ENCODE measurements at regions not wholly inside any gene's neighbourhood (a gene's known extent, or its start where the extent isn't known, plus 50 kb on each side); places are given as distances from the start of the nearest gene placed in this dataset.

GRCh38 chr3:159685801-159686200 is 302.8 kb upstream of the IL12A start:
- Histone ChIP-seq H3K27ac (no peak overlapping the region), H3K36me3 (no peaks in the 10 kb centered on the region), H3K4me1 (no peaks in the 10 kb centered on the region), H3K4me3 (no peak overlapping the region), H3K27me3 (no peaks in the 10 kb centered on the region), H3K9me3 (peaks cover 0 to 4% of the 10 kb centered on the region in 2 donors)
- intact Hi-C loops (cut with DNase I; ENCODE audit: low total_unique reads), result no loop called here
- no peak for DNase-seq
- in situ Hi-C loops (cut with MboI; ENCODE audit: low pct_ligation_motif_present in 1 of 4, low pct_unique_long_range_greater_than_20kb in 1 of 4, low sequenced_read_pairs in 3 of 4), result no loop called here
- no peak for TF ChIP-seq POLR2AphosphoS5 (IDR thresholded peaks at IDR 0.05)

DNA sequence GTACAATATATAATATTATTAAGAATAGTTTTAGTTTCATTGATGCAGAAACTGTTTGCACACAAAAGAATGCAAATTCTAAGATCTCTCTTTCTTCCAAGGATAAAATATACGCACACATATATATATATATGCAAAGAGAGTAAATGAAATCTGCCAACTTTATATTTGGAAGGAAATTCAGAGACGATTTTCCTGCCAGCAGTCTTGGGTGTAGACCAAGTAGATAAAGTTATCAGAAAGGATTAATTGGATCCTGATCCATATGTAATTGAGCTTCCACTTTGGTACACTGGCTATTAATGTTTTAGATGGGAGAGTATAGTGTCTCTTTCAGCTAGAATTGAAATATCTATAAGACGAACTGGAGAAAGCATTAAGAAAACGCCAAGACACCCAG is 295.4 kb upstream of the IL12A start:
- 76 to 83% methylated on average over 4 of the region's 4 CpGs for WGBS, 2 donors (ENCODE audit: low coverage in 1 of 2)
- no peaks in the 10 kb centered on the region for H3K36me3 ChIP-seq
- TF ChIP-seq CTCF (IDR thresholded peaks at IDR 0.05) (no peak), POLR2A (IDR thresholded peaks at IDR 0.05) (no peak), POLR2AphosphoS5 (IDR thresholded peaks at IDR 0.05) (no peak), EP300 (IDR thresholded peaks at IDR 0.05; ENCODE audit: low read depth) (no peak)
- no peaks in the 10 kb centered on the region for H3K27me3 ChIP-seq
- no peaks in the 10 kb centered on the region for H3K4me1 ChIP-seq
- no peak overlapping the region for H3K27ac ChIP-seq
- no peak for DNase-seq
- intact Hi-C loops (cut with DNase I; ENCODE audit: low total_unique reads), result no loop called here
- H3K4me3 ChIP-seq, result no peak overlapping the region
- no peaks in the 10 kb centered on the region for H3K9me3 ChIP-seq
- in situ Hi-C loops (cut with MboI; ENCODE audit: low pct_ligation_motif_present in 1 of 4, low pct_unique_long_range_greater_than_20kb in 1 of 4, low sequenced_read_pairs in 3 of 4), result no loop called here

- TF ChIP-seq EP300 (IDR thresholded peaks at IDR 0.05; ENCODE audit: low read depth) (no peak), POLR2A (IDR thresholded peaks at IDR 0.05) (no peak), CTCF (IDR thresholded peaks at IDR 0.05) (no peak)
- no peak overlapping the region for H3K4me3 ChIP-seq
- WGBS, 2 donors (ENCODE audit: low coverage in 1 of 2), result 57 to 92% methylated on average over 1 to 7 of the region's 7 CpGs
- no peaks in the 10 kb centered on the region for H3K4me1 ChIP-seq
- peaks cover 0 to 4% of the 10 kb centered on the region in 2 donors for H3K9me3 ChIP-seq
- H3K36me3 ChIP-seq, result no peaks in the 10 kb centered on the region
- DNase-seq, result no peak
- no peaks in the 10 kb centered on the region for H3K27me3 ChIP-seq
- intact Hi-C loops (cut with DNase I; ENCODE audit: low total_unique reads) (no loop called here), in situ Hi-C loops (cut with MboI; ENCODE audit: low pct_ligation_motif_present in 1 of 4, low pct_unique_long_range_greater_than_20kb in 1 of 4, low sequenced_read_pairs in 3 of 4) (no loop called here)
- H3K27ac ChIP-seq, result no peak overlapping the region
Measured at GRCh38 chr3:159711560-159712333, 276.9 kb upstream of the IL12A start.

DNA sequence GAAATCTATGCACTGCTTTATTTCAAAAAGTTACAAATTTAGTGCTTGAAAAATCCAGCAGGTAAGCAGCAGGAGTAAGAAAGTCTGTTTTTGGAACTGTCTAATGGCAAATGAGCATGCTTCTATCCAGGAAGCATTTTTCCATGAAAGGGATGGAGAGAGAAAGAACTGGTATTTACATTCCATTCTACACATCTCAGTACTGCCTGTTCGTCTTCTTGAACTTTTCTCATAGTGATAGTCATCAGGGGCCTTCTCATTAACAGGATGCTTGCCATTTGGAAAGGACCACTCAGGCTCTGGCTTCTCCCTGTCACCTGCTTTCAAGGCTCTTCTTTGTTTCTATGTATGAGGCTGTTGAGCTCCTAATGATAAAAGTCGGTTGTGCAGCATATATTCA is 267.3 kb upstream of the IL12A start:
- H3K4me3 ChIP-seq, result no peak overlapping the region
- in situ Hi-C loops (cut with MboI; ENCODE audit: low pct_ligation_motif_present in 1 of 4, low pct_unique_long_range_greater_than_20kb in 1 of 4, low sequenced_read_pairs in 3 of 4), result no loop called here
- intact Hi-C loops (cut with DNase I; ENCODE audit: low total_unique reads), result no loop called here
- WGBS, 2 donors (ENCODE audit: low coverage in 1 of 2), result 68 to 69% methylated on average over 2 of the region's 2 CpGs
- no peaks in the 10 kb centered on the region for H3K9me3 ChIP-seq
- no peak overlapping the region for H3K27ac ChIP-seq
- DNase-seq, result no peak
- H3K4me1 ChIP-seq, result no peaks in the 10 kb centered on the region
- H3K27me3 ChIP-seq, result no peaks in the 10 kb centered on the region
- no peak for TF ChIP-seq POLR2AphosphoS5 (IDR thresholded peaks at IDR 0.05)
- TF ChIP-seq EP300 (IDR thresholded peaks at IDR 0.05; ENCODE audit: low read depth), result no peak
- TF ChIP-seq POLR2A (IDR thresholded peaks at IDR 0.05), result no peak
- no peak for TF ChIP-seq CTCF (IDR thresholded peaks at IDR 0.05)
- no peaks in the 10 kb centered on the region for H3K36me3 ChIP-seq

- H3K27ac ChIP-seq, result no peak overlapping the region
- H3K36me3 ChIP-seq, result no peaks in the 10 kb centered on the region
- no peaks in the 10 kb centered on the region for H3K4me1 ChIP-seq
- H3K9me3 ChIP-seq, result no peaks in the 10 kb centered on the region
- in situ Hi-C loops (cut with MboI; ENCODE audit: low pct_ligation_motif_present in 1 of 4, low pct_unique_long_range_greater_than_20kb in 1 of 4, low sequenced_read_pairs in 3 of 4), result no loop called here
- no peak for DNase-seq
- H3K4me3 ChIP-seq, result no peak overlapping the region
- TF ChIP-seq POLR2AphosphoS5 (IDR thresholded peaks at IDR 0.05) (no peak), CTCF (IDR thresholded peaks at IDR 0.05) (no peak), EP300 (IDR thresholded peaks at IDR 0.05; ENCODE audit: low read depth) (no peak)
- intact Hi-C loops (cut with DNase I; ENCODE audit: low total_unique reads), result no loop called here
- no peaks in the 10 kb centered on the region for H3K27me3 ChIP-seq
Measured at GRCh38 chr3:159723295-159723694, 265.3 kb upstream of the IL12A start.
